Left lung (tissue), 4 donors: ENCODE measurements at regions not wholly inside any gene's neighbourhood (a gene's known extent, or its start where the extent isn't known, plus 50 kb on each side); places are given as distances from the start of the nearest gene placed in this dataset.

Experiments
- ATAC-seq: fragments of 200-7000 bp; cut with Tn5 transposase; one replicate; pipeline ENCODE4 v1.9.1; 2020; ENCODE audit warnings: moderate library complexity
- DNase-seq, 4 donors: peaks; one replicate each; pipeline ENCODE4 v3.0.0-alpha.2; 2013 to 2020
- H3K27ac ChIP-seq, 2 donors: fragments of 200-600 bp; sonication (generic) in 1 of 2; one replicate each; pipeline versions ENCODE4 v1.5.0 to v1.8.0; 2020 to 2021
- H3K27me3 ChIP-seq, 2 donors: fragments of 200-600 bp; sonication (generic) in 1 of 2; one replicate each; pipeline versions ENCODE4 v1.5.0 to v1.8.0; 2020 to 2021
- H3K36me3 ChIP-seq, 2 donors: fragments of 200-600 bp; sonication (generic) in 1 of 2; one replicate each; pipeline versions ENCODE4 v1.5.0 to v1.8.0; 2020 to 2021
- H3K4me1 ChIP-seq, 2 donors: fragments of 200-600 bp; one replicate each; pipeline ENCODE4 v1.8.0; 2021
- H3K4me3 ChIP-seq, 2 donors: fragments of 200-600 bp; sonication (generic) in 1 of 2; one replicate each; pipeline versions ENCODE4 v1.5.0 to v1.8.0; 2020 to 2021; ENCODE audit warnings: mild to moderate bottlenecking in 1 of 2
- H3K9me3 ChIP-seq, 2 donors: fragments of 200-600 bp; sonication (generic) in 1 of 2; one replicate each; pipeline versions ENCODE4 v1.5.0 to v1.8.0; 2020 to 2021
- intact Hi-C, 2 donors: fragments of 100-400 bp; cut with DNase I; formaldehyde crosslinking; loops; one replicate each; pipeline versions ENCODE4 v1.11.2 to v1.14.2; 2022
- TF ChIP-seq, protein P1 (sequence below), 2 donors: fragments of 200-600 bp; sonication (generic) in 1 of 2; IDR thresholded peaks; one replicate each; pipeline versions ENCODE4 v1.5.0 to v1.8.0; 2021; ENCODE audit warnings: antibody characterized with exemption in 2 of 2
- donor health status: DM: no; HTN: yes; CAD: no.
- donor health status: DM: no; HTN: no; CAD: no.

DNA sequence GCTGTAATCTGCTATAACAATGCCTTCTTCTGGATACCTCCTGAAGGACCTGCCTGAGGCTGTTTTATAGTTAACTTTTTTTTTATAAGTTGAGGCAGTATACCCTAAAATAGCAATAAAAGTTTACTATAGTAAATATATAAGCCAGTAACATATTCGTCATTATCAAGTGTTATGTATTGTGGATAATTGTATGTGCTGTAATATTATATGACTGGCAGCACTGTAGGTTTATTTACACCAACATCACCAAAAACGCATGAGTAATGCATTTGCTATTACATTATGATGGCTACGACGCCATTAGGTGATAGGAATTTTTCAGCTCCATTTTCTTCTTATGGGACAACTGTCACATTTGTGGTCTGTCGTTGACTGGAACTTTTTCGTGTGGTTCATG, 237.2 kb upstream of the PITX2 start:
- Histone ChIP-seq H3K27me3 (no peaks in the 10 kb centered on the region), H3K27ac (no peak overlapping the region), H3K4me3 (no peak overlapping the region), H3K9me3 (no peaks in the 10 kb centered on the region), H3K36me3 (no peaks in the 10 kb centered on the region), H3K4me1 (no peaks in the 10 kb centered on the region)
- DNase-seq (no peak), ATAC-seq (no peak)
- intact Hi-C loops, result no loop called here
- TF ChIP-seq, protein P1, sequence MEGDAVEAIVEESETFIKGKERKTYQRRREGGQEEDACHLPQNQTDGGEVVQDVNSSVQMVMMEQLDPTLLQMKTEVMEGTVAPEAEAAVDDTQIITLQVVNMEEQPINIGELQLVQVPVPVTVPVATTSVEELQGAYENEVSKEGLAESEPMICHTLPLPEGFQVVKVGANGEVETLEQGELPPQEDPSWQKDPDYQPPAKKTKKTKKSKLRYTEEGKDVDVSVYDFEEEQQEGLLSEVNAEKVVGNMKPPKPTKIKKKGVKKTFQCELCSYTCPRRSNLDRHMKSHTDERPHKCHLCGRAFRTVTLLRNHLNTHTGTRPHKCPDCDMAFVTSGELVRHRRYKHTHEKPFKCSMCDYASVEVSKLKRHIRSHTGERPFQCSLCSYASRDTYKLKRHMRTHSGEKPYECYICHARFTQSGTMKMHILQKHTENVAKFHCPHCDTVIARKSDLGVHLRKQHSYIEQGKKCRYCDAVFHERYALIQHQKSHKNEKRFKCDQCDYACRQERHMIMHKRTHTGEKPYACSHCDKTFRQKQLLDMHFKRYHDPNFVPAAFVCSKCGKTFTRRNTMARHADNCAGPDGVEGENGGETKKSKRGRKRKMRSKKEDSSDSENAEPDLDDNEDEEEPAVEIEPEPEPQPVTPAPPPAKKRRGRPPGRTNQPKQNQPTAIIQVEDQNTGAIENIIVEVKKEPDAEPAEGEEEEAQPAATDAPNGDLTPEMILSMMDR (IDR thresholded peaks at IDR 0.05), result no peak

DNA sequence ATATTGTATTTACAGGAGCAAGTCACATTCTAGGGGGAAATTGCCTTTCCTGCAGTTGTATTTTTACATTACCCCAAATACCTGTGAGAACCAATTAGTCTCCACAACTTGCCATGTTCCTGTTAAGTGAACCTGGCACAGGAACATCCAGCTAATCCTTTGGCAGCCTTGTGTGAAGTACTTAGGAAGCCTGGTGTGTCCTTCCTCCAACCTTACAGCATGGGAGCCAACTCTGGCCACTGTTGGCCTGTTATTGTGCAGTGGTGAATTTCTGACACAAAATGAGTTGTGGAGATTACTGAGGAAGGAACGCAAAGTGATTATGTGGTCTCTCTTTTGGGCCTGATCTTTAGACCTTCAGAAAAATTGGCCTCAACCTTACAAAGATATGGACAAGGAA, 238.0 kb upstream of the PITX2 start:
- H3K36me3 ChIP-seq, result no peaks in the 10 kb centered on the region
- no peaks in the 10 kb centered on the region for H3K27me3 ChIP-seq
- no peaks in the 10 kb centered on the region for H3K9me3 ChIP-seq
- no peak overlapping the region for H3K27ac ChIP-seq
- intact Hi-C loops, result no loop called here
- TF ChIP-seq, protein P1 (IDR thresholded peaks at IDR 0.05), result no peak
- DNase-seq (no peak), ATAC-seq (no peak)
- H3K4me3 ChIP-seq, result no peak overlapping the region
- no peaks in the 10 kb centered on the region for H3K4me1 ChIP-seq

DNA sequence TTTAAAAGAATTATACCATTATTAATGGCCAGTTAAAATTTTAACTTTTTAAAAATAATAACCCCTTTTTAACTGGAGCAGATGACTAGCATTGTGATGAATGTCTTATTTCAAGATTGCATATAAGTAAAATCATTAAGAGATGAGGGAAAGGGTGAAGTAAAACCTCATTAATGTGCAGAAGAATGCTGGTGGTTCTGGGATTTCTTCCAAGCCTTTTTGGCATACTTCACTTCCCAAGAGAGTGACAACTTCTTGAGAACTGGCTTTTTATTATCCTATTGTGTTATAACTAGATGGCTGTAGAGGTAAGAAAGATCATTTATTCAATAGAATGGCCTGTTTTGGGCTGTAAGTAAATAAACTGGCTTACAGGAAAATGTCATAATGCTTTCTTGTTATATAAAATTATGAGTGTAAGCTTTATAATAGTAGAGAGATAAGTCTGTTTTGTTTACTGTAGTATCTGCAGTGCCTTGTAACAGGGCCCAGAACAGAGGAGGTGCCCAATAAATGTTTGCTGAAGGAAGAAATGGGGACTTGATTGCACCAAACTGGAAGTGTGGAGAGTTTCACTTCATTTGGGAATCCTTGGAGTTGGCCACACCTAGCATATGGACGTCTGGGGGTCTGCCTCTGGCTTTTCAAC, 242.9 kb upstream of the PITX2 start:
- DNase-seq, result no peak
- no peak for ATAC-seq
- no peaks in the 10 kb centered on the region for H3K9me3 ChIP-seq
- intact Hi-C loops, result no loop called here
- TF ChIP-seq, protein P1 (IDR thresholded peaks at IDR 0.05), result no peak
- H3K4me1 ChIP-seq, result no peaks in the 10 kb centered on the region
- no peaks in the 10 kb centered on the region for H3K36me3 ChIP-seq
- no peak overlapping the region for H3K27ac ChIP-seq
- H3K27me3 ChIP-seq, result no peaks in the 10 kb centered on the region
- H3K4me3 ChIP-seq, result no peak overlapping the region

DNA sequence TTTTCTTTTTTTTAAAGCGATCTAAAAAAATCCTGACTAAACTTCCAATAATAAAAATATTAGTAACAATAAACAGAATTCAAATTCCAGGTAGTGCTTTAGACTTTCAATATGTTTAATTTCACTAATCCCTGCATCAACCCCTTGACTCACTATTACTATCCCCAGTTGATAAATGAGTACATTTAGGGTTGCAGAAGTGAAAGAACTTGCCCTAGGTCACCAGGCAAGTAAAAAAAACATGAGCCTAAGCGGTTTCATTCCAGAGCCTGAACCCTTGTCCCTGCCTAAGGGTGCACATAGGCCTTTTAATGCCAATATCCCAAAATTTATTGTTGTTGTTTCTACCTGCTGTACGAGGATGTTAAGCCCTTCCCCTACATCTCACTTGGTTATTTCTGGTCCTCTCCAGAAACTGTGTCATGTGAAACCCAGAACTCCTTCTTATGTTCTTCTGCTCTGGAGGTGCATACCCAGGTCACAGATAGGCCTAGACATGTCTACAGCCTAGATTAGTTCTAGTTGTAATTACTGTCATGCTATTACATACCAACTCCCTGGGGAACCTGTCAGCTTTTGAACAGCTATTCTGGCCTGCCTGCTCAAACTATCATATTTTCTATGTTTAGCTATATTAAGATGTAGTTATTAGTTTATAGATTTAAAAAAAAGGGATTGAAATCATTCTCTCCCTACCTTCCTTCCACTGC, 244.5 kb upstream of the PITX2 start:
- ATAC-seq (no peak), DNase-seq (no peak)
- intact Hi-C loops, result no loop called here
- Histone ChIP-seq H3K27ac (no peak overlapping the region), H3K9me3 (no peaks in the 10 kb centered on the region), H3K4me3 (no peak overlapping the region), H3K27me3 (no peaks in the 10 kb centered on the region), H3K4me1 (no peaks in the 10 kb centered on the region), H3K36me3 (no peaks in the 10 kb centered on the region)
- TF ChIP-seq, protein P1 (IDR thresholded peaks at IDR 0.05), result no peak

DNA sequence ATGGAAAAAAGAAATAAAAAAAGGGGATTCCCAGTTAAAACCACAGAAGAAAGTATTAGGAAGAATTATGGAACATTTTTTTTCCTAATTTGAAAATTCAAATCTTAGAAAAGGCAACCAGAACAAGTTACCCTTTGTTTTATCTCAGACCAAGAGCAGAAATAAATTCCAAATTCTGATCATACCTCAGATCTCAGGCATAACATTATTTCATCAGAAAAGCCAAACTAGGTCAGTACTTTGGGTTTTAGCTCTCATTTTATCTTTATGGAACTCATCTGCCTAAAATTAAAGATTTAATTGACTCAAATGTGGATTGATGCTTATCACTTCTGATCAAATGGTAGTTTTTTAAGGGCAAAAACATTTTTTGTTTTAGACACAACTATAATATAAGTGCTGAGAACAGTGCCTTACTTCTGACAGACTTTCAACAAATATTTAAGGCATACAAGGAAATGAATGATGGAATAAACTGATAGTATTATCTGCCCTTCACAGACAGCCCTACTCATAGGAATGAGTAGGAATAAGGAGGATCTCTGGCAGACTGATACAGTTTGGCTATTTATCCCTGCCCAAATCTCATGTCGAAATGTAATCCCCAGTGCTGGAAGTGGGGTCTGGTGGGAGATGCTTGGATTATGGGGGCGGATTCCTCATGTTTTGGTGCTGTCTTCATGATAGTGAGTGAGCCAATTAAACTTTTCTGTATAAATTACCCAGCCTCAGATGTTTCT, 245.3 kb upstream of the PITX2 start:
- TF ChIP-seq, protein P1 (IDR thresholded peaks at IDR 0.05), result no peak
- intact Hi-C loops, result no loop called here
- Histone ChIP-seq H3K9me3 (no peaks in the 10 kb centered on the region), H3K27ac (no peak overlapping the region), H3K27me3 (no peaks in the 10 kb centered on the region), H3K36me3 (no peaks in the 10 kb centered on the region), H3K4me1 (no peaks in the 10 kb centered on the region), H3K4me3 (no peak overlapping the region)
- ATAC-seq, result no peak
- no peak for DNase-seq
